HL-60/S4 treated with retinoic acid at 250 ng/mL for 4 days and 3 days (cell line): ENCODE measurements at regions not wholly inside any gene's neighbourhood (a gene's known extent, or its start where the extent isn't known, plus 50 kb on each side); places are given as distances from the start of the nearest gene placed in this dataset.
"Not testable (repeated sequence)": the region's sequence is repeated elsewhere in the genome, so short reads cannot be mapped to it uniquely, and the experiment has no call there.

Source experiments
- in situ Hi-C: fragments of 300-500 bp; cut with MboI; formaldehyde crosslinking; loops from 2 replicates; pipeline ENCODE4 v1.7.0; 2022; ENCODE audit warnings: low sequenced_read_pairs

- in situ Hi-C loops: no loop called here
These were observed 56.2 kb upstream of the LRRTM4 start for GRCh38 chr2:77578354-77578753.

DNA sequence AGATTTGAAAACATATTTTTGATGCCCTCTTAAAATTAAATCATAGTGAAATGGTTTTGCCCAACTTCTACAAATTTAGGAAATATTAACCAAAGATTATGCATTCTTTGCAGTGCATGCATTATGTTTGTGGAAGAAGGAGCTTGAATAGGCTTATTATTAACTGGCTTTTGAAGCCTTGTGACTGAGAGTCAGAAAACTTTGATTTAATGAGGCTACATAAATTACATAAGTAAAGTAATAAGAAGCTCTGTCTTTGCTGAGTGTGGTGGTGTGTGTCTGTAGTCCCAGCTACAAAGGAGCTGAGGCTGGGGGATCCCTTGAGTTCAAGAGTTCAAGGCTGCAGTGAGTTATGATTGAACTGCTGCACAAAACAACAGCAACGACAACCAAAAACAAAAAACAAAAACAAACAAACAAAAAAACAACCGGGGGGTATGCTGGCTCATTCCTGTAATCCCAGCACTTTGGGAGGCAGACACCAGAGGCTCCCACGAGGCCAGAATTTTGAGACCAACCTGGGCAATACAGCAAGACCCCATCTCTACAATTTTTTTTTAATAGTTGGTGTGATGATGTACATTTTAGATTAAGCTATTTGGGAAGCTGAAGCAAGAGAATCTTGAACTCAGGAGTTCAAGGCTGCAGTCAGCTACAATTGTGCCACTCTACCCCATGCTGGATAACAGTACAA is 57.0 kb upstream of the LRRTM4 start:
- in situ Hi-C loops: no loop called here

DNA sequence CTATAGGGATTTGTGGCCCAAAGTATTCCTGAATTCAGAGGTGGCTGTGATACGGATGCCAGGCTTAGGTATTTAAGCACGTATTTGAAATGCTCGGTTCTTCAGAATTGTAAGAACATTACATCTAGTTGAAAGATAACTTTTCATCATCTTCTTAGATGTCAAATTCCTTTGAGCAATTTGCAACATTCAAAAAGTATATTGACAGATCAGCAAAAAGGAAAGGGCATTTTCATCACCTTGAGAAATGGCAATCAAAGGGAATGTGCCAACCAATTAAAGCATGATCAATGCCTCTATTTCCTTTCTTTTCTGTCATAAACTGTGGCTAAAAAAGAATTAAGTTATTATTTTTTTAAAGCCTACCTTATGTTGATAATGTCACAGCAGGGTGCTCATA is 66.3 kb upstream of the LRRTM4 start:
- in situ Hi-C loops: no loop called here

DNA sequence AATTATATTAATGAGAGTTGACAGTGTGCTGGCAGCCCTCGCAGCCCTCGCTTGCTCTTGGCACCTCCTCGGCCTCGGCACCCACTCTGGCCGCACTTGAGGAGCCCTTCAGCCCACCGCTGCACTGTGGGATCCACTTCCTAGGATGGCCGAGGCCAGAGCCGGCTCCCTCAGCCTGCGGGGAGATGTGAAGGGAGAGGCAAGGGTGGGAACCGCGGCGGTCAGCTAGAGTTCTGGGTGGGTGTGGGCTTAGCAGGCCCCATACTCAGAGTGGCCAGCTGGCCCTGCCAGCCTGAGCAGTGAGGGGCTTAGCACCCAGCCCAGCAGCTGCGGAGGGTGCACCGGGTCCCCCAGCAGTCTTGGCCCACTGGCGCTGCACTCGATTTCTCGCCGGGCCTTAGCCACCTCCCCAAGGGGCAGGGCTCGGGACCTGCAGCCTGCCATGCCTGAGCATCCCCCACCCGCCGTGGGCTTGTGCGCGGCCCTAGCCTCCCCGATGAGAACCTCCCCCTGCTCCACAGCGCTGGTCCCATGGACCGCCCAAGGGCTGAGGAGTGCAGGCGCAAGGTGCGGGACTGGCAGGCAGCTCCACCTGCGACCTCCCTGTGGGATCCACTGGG is 68.2 kb upstream of the LRRTM4 start:
- in situ Hi-C loops: no loop called here

GRCh38 chr2:77592955-77593354 is 70.8 kb upstream of the LRRTM4 start:
- in situ Hi-C loops: not testable (repeated sequence)

DNA sequence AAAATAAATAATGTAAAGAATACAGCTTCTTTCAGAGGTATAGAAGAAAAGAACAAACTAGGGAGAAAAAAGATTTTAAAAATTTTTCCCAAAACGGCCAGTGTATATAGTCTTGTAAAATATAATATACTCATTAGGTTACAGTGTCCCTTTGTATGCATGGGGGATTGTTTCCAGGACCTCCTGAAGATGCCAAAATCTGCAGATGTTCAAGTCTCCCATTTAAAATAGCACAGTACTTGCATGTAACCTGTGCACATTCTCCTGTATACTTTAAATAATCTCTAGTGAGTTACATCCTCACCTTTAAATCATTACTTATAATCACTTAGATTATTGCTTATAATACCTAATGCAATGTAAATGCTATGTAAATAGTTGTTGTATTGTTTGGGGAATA is 80.6 kb upstream of the LRRTM4 start:
- in situ Hi-C loops: no loop called here

GRCh38 chr2:77604953-77605929 is 83.1 kb upstream of the LRRTM4 start:
- in situ Hi-C loops: no loop called here

DNA sequence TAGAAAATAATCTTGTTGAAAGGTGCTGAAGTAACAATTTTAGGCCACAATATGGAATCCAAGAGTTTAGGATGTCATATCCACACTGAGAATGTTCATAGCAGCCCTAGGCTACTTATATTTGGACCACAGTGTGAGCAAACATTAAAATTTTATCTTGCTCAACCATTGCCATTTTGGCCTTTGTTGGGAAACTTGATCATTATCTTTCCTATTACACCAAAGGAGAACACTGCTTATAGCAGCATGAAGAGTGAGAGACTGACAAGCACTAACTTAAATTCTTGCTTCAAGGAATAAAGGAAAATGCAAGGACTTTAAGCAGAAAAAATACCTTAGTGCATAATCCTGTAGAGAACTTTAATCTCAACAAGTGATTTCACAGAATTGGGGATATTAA is 86.3 kb upstream of the LRRTM4 start:
- in situ Hi-C loops: no loop called here

GRCh38 chr2:77629539-77629938 is 107.4 kb upstream of the LRRTM4 start:
- in situ Hi-C loops: no loop called here

GRCh38 chr2:77631007-77631406 is 108.8 kb upstream of the LRRTM4 start:
- in situ Hi-C loops: no loop called here

DNA sequence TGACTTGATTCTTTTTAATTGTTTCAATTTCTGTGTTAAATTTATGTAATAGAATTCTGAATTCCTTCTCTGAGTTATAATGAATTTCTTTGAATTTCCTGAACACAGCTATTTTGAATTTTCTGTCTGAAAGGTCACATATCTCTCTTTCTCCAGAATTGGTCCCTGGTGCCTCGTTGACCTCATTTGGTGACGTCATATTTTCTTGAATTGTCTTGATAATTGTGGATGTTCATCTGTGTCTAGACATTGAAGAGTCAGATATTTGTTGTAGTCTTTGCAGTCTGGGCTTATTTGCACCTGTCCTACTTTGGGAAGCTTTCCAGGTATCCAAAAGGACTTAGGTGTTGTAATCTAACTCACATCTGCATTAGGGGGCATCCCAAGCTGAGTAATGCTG is 111.4 kb upstream of the LRRTM4 start:
- in situ Hi-C loops: no loop called here

GRCh38 chr2:77640924-77641323 is 118.7 kb upstream of the LRRTM4 start:
- in situ Hi-C loops: no loop called here

DNA sequence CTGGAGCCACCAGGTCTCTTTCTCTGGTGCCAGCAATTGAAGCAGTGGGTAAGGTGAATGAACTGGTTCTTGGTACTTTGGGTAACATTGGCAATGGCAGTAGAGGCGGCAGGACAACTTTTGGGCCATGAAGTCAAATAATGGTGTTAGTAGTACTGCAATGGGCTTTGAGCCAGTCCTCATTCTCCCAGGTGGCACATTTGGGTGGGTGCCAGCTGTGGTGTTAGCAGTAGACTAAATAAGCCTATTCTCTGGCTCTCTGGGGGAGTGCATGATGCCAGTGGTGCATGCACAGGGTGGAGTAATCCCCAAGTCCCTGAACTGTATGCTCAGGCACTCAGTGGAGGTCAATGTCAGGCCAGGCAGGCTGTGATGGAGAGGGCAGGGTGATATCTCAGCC is 120.2 kb upstream of the LRRTM4 start:
- in situ Hi-C loops: no loop called here

DNA sequence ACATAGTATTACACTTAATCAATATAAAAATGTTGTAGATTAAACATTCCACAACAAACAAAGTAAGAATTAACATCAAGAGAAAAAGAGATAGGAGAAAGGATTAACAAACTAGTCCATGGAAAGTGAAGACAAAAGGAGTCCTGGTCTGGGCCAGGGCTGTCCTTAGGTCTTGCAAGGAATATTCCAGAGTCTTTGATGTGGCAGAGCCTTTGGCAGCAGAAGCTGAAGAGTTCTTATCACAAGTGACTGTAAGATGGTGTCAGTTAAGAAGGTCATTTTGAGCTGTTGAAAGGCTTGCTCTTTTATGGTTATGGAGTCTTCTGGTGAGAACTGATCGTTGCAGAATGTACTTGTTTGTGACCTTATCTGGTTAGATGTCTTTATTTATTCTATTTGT is 127.7 kb upstream of the LRRTM4 start:
- in situ Hi-C loops: no loop called here

- in situ Hi-C loops: no loop called here
These were observed 130.3 kb upstream of the LRRTM4 start for GRCh38 chr2:77652499-77652898.

GRCh38 chr2:77664491-77664890 is 142.3 kb upstream of the LRRTM4 start:
- in situ Hi-C loops: no loop called here

- in situ Hi-C loops: no loop called here
These were observed 144.2 kb upstream of the LRRTM4 start for GRCh38 chr2:77666251-77666980.

GRCh38 chr2:77684543-77685319 is 162.6 kb upstream of the LRRTM4 start:
- in situ Hi-C loops: not testable (repeated sequence)

GRCh38 chr2:77712601-77713000 is 190.4 kb upstream of the LRRTM4 start:
- in situ Hi-C loops: no loop called here

- in situ Hi-C loops: no loop called here
These were observed 191.2 kb upstream of the LRRTM4 start for GRCh38 chr2:77713412-77713811.
